Fibroblast of lung (primary cell): ENCODE measurements at regions not wholly inside any gene's neighbourhood (a gene's known extent, or its start where the extent isn't known, plus 50 kb on each side); places are given as distances from the start of the nearest gene placed in this dataset.

ENCODE experiments used
- EZH2 ChIP-seq: IDR thresholded peaks from 2 replicates; pipeline ENCODE4 v1.5.1; 2012; ENCODE audit warnings: low read length, control low read depth, mild to moderate bottlenecking; ENCODE audit errors: missing control alignments
- TF ChIP-seq, protein P1 (sequence below), 2 donors: IDR thresholded peaks in 1 of 2; conservative IDR thresholded peaks in 1 of 2; 1 replicate in 1 of 2; 2 replicates in 1 of 2; pipeline ENCODE4 v1.5.1; 2011 to 2012; ENCODE audit warnings: low read length in 2 of 2, control low read depth in 1 of 2, inconsistent platforms in 1 of 2, low read depth in 1 of 2, mild to moderate bottlenecking in 1 of 2

GRCh38 chr4:84412062-84412461, 87.0 kb downstream of the NKX6-1 start:
- TF ChIP-seq, protein P1, sequence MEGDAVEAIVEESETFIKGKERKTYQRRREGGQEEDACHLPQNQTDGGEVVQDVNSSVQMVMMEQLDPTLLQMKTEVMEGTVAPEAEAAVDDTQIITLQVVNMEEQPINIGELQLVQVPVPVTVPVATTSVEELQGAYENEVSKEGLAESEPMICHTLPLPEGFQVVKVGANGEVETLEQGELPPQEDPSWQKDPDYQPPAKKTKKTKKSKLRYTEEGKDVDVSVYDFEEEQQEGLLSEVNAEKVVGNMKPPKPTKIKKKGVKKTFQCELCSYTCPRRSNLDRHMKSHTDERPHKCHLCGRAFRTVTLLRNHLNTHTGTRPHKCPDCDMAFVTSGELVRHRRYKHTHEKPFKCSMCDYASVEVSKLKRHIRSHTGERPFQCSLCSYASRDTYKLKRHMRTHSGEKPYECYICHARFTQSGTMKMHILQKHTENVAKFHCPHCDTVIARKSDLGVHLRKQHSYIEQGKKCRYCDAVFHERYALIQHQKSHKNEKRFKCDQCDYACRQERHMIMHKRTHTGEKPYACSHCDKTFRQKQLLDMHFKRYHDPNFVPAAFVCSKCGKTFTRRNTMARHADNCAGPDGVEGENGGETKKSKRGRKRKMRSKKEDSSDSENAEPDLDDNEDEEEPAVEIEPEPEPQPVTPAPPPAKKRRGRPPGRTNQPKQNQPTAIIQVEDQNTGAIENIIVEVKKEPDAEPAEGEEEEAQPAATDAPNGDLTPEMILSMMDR (conservative IDR thresholded peaks at IDR 0.05 in 1 of 2, IDR thresholded peaks at IDR 0.05 in 1 of 2; ENCODE audit: low read depth in 1 of 2, low read length in 2 of 2) = no peak
- no peak for TF ChIP-seq EZH2
